K562 (cell line): ENCODE measurements at regions not wholly inside any gene's neighbourhood (a gene's known extent, or its start where the extent isn't known, plus 50 kb on each side); places are given as distances from the start of the nearest gene placed in this dataset.

ENCODE experiments used
- ATAC-seq: fragments of 200-7000 bp; cut with Tn5 transposase; 3 replicates; pipeline ENCODE4 v1.9.1; 2020; ENCODE audit warnings: moderate library complexity
- BruUV-seq: library from RNA; stranded (reverse); fragments of 400-500 nt; replicated peaks from 2 replicates; lab custom pipeline; 2021; lab: Mats Ljungman, UMichigan
- CTCF ChIA-PET: fragments of 300-600 bp; formaldehyde crosslinking; extraction: SDS; loops from one replicate; lab custom pipeline; 2021; ENCODE audit warnings: low intra/inter-chr PET ratio; lab: Yijun Ruan, JAX
- POLR2A ChIA-PET: fragments of 300-600, 350-650 bp; sonication (Branson Sonifier 250); formaldehyde crosslinking; extraction: SDS; loops from one replicate; lab custom pipeline; 2021; ENCODE audit warnings: antibody characterized with exemption, inconsistent platforms; lab: Yijun Ruan, JAX
- DNase-seq, 4 experiments: peaks; one replicate each; pipeline versions ENCODE4 v3.0.0 to v3.0.0-alpha.2; 2011 to 2018; ENCODE audit warnings: low spot score in 3 of 4, mixed read lengths in 3 of 4; ENCODE audit errors: extremely low read depth in 1 of 4
- FAIRE-seq: peaks from 2 replicates; lab custom pipeline; 2011; peaks lifted over from hg19 to GRCh38; lab: Jason Lieb, UNC
- H2AFZ ChIP-seq: 2 replicates; pipeline ENCODE4 v1.6.0; 2011; ENCODE audit warnings: low read depth, low read length, control low read depth, inconsistent platforms
- H3K27ac ChIP-seq: fragments of 200-600 bp; 3 replicates; pipeline ENCODE4 v1.8.0; 2011; ENCODE audit warnings: low read depth, mild to moderate bottlenecking, control low read depth, inconsistent platforms, low read length, moderate library complexity, mixed read lengths; ENCODE audit errors: extremely low read depth
- H3K27me3 ChIP-seq, 2 experiments: fragments of 300-600 bp in 1 of 2; 2 replicates in 1 of 2; 3 replicates in 1 of 2; pipeline versions ENCODE4 v1.6.0 to v1.8.0; 2011; ENCODE audit warnings: inconsistent platforms in 2 of 2, low read length in 2 of 2, mild to moderate bottlenecking in 1 of 2, mixed read lengths in 1 of 2, moderate library complexity in 1 of 2; ENCODE audit not compliant: control insufficient read depth in 2 of 2, insufficient read depth in 2 of 2
- H3K36me3 ChIP-seq: fragments of 300-600 bp; 3 replicates; pipeline ENCODE4 v1.8.0; 2011; ENCODE audit warnings: mild to moderate bottlenecking, low read length, inconsistent platforms; ENCODE audit not compliant: control insufficient read depth, insufficient read depth
- H3K4me1 ChIP-seq, 2 experiments: fragments of 200-600 bp in 1 of 2; replicated peaks in 1 of 2; 2 replicates in 1 of 2; 3 replicates in 1 of 2; pipeline versions ENCODE4 v1.5.1 to v1.8.0; 2011; ENCODE audit warnings: inconsistent platforms in 2 of 2, low read length in 2 of 2, mild to moderate bottlenecking in 1 of 2, mixed read lengths in 1 of 2, moderate library complexity in 1 of 2; ENCODE audit not compliant: control insufficient read depth in 2 of 2, insufficient read depth in 2 of 2
- H3K4me2 ChIP-seq: 2 replicates; pipeline ENCODE4 v1.6.1; 2011; ENCODE audit warnings: low read length, control low read depth, inconsistent platforms, mixed read lengths; ENCODE audit not compliant: insufficient read depth
- H3K4me3 ChIP-seq: fragments of 200-600 bp; sonication (generic), shearing (Covaris generic); 2 replicates; pipeline ENCODE4 v1.5.1; 2016; ENCODE audit warnings: control low read depth, inconsistent platforms
- H3K79me2 ChIP-seq: fragments of 200-600 bp; 3 replicates; pipeline ENCODE4 v1.8.0; 2011; ENCODE audit warnings: low read length, inconsistent platforms; ENCODE audit not compliant: control insufficient read depth, insufficient read depth
- H3K9ac ChIP-seq, 2 experiments: 2 replicates each; pipeline versions ENCODE4 v1.6.0 to v1.6.1; 2011; ENCODE audit warnings: low read depth in 2 of 2, low read length in 2 of 2, control low read depth in 1 of 2, inconsistent platforms in 1 of 2, mild to moderate bottlenecking in 1 of 2, mixed read lengths in 1 of 2; ENCODE audit not compliant: insufficient read depth in 1 of 2
- H3K9me1 ChIP-seq: one replicate; pipeline ENCODE4 v1.6.0; 2011; ENCODE audit warnings: inconsistent platforms, mild to moderate bottlenecking, low read length, moderate library complexity; ENCODE audit not compliant: control insufficient read depth, insufficient read depth
- H3K9me3 ChIP-seq: replicated peaks from 2 replicates; pipeline ENCODE4 v1.5.1; 2011; ENCODE audit warnings: low read depth, low read length, inconsistent platforms; ENCODE audit not compliant: control insufficient read depth, insufficient read depth
- H4K20me1 ChIP-seq: replicated peaks from 2 replicates; pipeline ENCODE4 v1.6.1; 2011; ENCODE audit warnings: low read length, inconsistent platforms, mixed read lengths; ENCODE audit not compliant: control insufficient read depth, insufficient read depth
- CEBPG ChIP-seq, 3 experiments: fragments of 200-800 bp in 1 of 3; sonication (Bioruptor generic) in 1 of 3; sonication (generic) in 1 of 3; formaldehyde crosslinking in 1 of 3; IDR thresholded peaks in 2 of 3; conservative IDR thresholded peaks in 1 of 3; 2 replicates each; pipeline versions ENCODE4 v1.6.1 to v1.8.0; 2016 to 2022; ENCODE audit warnings: missing compliant biosample characterization in 2 of 3, missing genetic modification characterization in 2 of 3, mild to moderate bottlenecking in 1 of 3, missing genetic modification reagents in 1 of 3
- FOXK1 ChIP-seq: sonication (generic); formaldehyde crosslinking; IDR thresholded peaks from 2 replicates; pipeline ENCODE4 v1.8.0; 2022; ENCODE audit warnings: missing genetic modification reagents, mild to moderate bottlenecking, borderline replicate concordance
- KDM4B ChIP-seq, 2 experiments: fragments of 450-650 bp in 1 of 2; sonication (generic) in 1 of 2; IDR thresholded peaks; 2 replicates each; pipeline ENCODE4 v1.6.1; 2016 to 2017; ENCODE audit warnings: borderline replicate concordance in 2 of 2, antibody characterized with exemption in 1 of 2, low read depth in 1 of 2, mild to moderate bottlenecking in 1 of 2
- WGBS: fragments of 100-300 bp; shearing (Covaris generic); methylation state at CpG from one replicate; pipeline ENCODE4 v1.1.6; 2016; ENCODE audit warnings: low coverage, mixed read lengths; ENCODE audit not compliant: insufficient coverage; ENCODE audit errors: missing lambda C conversion rate; 5-methylcytosine and 5-hydroxymethylcytosine counted together
- in situ Hi-C: fragments of 300-500 bp; cut with MboI; formaldehyde crosslinking; loops from 4 replicates; pipeline ENCODE4 v1.15.0; 2018; ENCODE audit warnings: inconsistent platforms, mixed read lengths
- intact Hi-C: fragments of 100-400 bp; cut with micrococcal nuclease; formaldehyde crosslinking; loops from 2 replicates; pipeline ENCODE4 v1.14.2; 2022

GRCh38 chr13:105908586-105908985 lies 626.9 kb downstream of the EFNB2 start:
- Histone ChIP-seq H4K20me1 (no peaks in the 10 kb centered on the region), H3K9me1 (no peaks in the 10 kb centered on the region), H3K36me3 (no peaks in the 10 kb centered on the region), H2AFZ (no peak overlapping the region), H3K27ac (no peak overlapping the region), H3K79me2 (no peaks in the 10 kb centered on the region), H3K4me1 (no peaks in the 10 kb centered on the region), H3K9ac (no peak overlapping the region), H3K27me3 (no peaks in the 10 kb centered on the region), H3K9me3 (no peaks in the 10 kb centered on the region), H3K4me2 (no peak overlapping the region), H3K4me3 (no peak overlapping the region)
- ATAC-seq = no peak
- ChIA-PET POLR2A (no interaction called here), CTCF (no interaction called here)
- TF ChIP-seq FOXK1 (CRISPR knock-in tag) = no peak
- DNase-seq = no peak
- intact Hi-C loops = no loop called here
- no peak for FAIRE-seq
- no TSS peak for BruUV-seq
- in situ Hi-C loops = no loop called here
- 0% methylated on average over 8 of the region's 9 CpGs for WGBS

GRCh38 chr13:105907319-105908019 lies 628.0 kb downstream of the EFNB2 start:
- Histone ChIP-seq H3K4me1 (no peaks in the 10 kb centered on the region), H3K9me3 (no peaks in the 10 kb centered on the region), H3K4me3 (no peak overlapping the region), H3K79me2 (no peaks in the 10 kb centered on the region), H3K36me3 (no peaks in the 10 kb centered on the region), H2AFZ (no peak overlapping the region), H3K9me1 (no peaks in the 10 kb centered on the region), H3K27ac (no peak overlapping the region), H3K9ac (no peak overlapping the region), H3K4me2 (no peak overlapping the region), H3K27me3 (no peaks in the 10 kb centered on the region), H4K20me1 (no peaks in the 10 kb centered on the region)
- no TSS peak for BruUV-seq
- intact Hi-C loops = no loop called here
- no peak for ATAC-seq
- no peak for TF ChIP-seq CEBPG (CRISPR knock-in tag; IDR thresholded peaks at IDR 0.05)
- peak in 1 of 2 experiments; percentile 82; a peak in 2 of 4 replicates for TF ChIP-seq CEBPG (tag; conservative IDR thresholded peaks at IDR 0.05 in 1 of 2, IDR thresholded peaks at IDR 0.05 in 1 of 2)
- no peak for TF ChIP-seq KDM4B (IDR thresholded peaks at IDR 0.05; ENCODE audit: borderline replicate concordance in 2 of 2, low read depth in 1 of 2)
- WGBS = 0% methylated on average over 3 of the region's 3 CpGs
- ChIA-PET CTCF (no interaction called here), POLR2A (no interaction called here)
- DNase-seq = no peak
- no peak for FAIRE-seq
- in situ Hi-C loops = no loop called here
